ENCODE measurements at regions not wholly inside any gene's neighbourhood (a gene's known extent, or its start where the extent isn't known, plus 50 kb on each side); places are given as distances from the start of the nearest gene placed in this dataset.

DNA sequence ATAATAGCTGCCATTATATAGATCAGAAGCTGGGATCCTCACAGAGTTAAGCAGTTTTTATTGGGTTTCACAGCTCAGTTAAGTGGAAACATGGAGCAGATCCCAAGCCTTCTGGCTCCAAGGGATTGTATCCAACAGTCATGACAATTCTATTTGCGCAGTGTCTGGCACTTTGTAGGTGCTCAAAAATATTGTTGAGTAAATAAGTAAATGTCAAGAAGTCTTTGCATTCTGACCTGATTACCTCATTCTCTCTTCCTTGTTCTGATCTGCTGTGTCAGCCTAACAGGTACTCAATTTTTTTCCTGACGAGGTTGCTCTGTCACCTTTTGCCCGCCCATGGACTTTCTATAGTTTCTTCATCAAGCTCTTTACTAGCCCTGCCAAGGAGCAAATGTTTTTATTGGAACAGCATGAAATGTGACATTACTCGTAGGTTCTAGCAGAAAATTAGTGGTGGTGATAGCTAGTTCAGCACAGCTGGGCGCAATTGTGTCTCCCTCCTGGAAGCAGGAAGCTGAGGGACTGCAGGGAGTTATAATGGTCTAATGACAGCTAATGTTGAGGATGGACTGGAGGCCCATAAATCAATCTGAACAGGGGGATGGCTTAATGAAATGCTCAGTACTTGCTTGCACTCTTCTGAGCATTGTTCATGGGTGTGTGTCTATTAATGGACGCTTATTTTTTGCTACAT, 680.2 kb downstream of the CCSER2 start (continued):
- TF ChIP-seq ZNF532 (CRISPR knock-in tag; IDR thresholded peaks at IDR 0.05; ENCODE audit: borderline replicate concordance) (no peak), CREM (CRISPR knock-in tag; IDR thresholded peaks at IDR 0.05) (no peak), CTCF (IDR thresholded peaks at IDR 0.05) (no peak), ETV6 (CRISPR knock-in tag; IDR thresholded peaks at IDR 0.05) (no peak)
- TF ChIP-seq, protein P1, sequence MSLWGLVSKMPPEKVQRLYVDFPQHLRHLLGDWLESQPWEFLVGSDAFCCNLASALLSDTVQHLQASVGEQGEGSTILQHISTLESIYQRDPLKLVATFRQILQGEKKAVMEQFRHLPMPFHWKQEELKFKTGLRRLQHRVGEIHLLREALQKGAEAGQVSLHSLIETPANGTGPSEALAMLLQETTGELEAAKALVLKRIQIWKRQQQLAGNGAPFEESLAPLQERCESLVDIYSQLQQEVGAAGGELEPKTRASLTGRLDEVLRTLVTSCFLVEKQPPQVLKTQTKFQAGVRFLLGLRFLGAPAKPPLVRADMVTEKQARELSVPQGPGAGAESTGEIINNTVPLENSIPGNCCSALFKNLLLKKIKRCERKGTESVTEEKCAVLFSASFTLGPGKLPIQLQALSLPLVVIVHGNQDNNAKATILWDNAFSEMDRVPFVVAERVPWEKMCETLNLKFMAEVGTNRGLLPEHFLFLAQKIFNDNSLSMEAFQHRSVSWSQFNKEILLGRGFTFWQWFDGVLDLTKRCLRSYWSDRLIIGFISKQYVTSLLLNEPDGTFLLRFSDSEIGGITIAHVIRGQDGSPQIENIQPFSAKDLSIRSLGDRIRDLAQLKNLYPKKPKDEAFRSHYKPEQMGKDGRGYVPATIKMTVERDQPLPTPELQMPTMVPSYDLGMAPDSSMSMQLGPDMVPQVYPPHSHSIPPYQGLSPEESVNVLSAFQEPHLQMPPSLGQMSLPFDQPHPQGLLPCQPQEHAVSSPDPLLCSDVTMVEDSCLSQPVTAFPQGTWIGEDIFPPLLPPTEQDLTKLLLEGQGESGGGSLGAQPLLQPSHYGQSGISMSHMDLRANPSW (CRISPR knock-in tag; conservative IDR thresholded peaks at IDR 0.05; ENCODE audit: low read depth): no peak

- ATAC-seq (no peak), DNase-seq (ENCODE audit: low spot score) (no peak)
- ChIA-PET POLR2A (no interaction called here), CTCF (no interaction called here)
- H3K4me1 Mint-ChIP-seq: no peaks in the 10 kb centered on the region
- no peaks in the 10 kb centered on the region for H3K36me3 Mint-ChIP-seq
- H3K9me3 Mint-ChIP-seq: peaks cover 6% of the 10 kb centered on the region
- no peak overlapping the region for H3K27ac Mint-ChIP-seq
- H3K4me3 Mint-ChIP-seq: no peak overlapping the region
- H3K27me3 Mint-ChIP-seq (ENCODE audit: low read depth): no peaks in the 10 kb centered on the region
- no peak for TF ChIP-seq RORB (CRISPR knock-in tag; IDR thresholded peaks at IDR 0.05)
- no peak for TF ChIP-seq SMAD4 (CRISPR knock-in tag; IDR thresholded peaks at IDR 0.05)
- no peak for TF ChIP-seq FOXK1 (CRISPR knock-in tag; IDR thresholded peaks at IDR 0.05)
- no peak for TF ChIP-seq TEAD1 (CRISPR knock-in tag; IDR thresholded peaks at IDR 0.05)
- TF ChIP-seq, protein P2, sequence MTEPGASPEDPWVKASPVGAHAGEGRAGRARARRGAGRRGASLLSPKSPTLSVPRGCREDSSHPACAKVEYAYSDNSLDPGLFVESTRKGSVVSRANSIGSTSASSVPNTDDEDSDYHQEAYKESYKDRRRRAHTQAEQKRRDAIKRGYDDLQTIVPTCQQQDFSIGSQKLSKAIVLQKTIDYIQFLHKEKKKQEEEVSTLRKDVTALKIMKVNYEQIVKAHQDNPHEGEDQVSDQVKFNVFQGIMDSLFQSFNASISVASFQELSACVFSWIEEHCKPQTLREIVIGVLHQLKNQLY (CRISPR knock-in tag; IDR thresholded peaks at IDR 0.05): no peak
- TF ChIP-seq, protein P3, sequence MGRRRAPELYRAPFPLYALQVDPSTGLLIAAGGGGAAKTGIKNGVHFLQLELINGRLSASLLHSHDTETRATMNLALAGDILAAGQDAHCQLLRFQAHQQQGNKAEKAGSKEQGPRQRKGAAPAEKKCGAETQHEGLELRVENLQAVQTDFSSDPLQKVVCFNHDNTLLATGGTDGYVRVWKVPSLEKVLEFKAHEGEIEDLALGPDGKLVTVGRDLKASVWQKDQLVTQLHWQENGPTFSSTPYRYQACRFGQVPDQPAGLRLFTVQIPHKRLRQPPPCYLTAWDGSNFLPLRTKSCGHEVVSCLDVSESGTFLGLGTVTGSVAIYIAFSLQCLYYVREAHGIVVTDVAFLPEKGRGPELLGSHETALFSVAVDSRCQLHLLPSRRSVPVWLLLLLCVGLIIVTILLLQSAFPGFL (CRISPR knock-in tag; IDR thresholded peaks at IDR 0.05; ENCODE audit: borderline replicate concordance): no peak
- TF ChIP-seq, protein P4, sequence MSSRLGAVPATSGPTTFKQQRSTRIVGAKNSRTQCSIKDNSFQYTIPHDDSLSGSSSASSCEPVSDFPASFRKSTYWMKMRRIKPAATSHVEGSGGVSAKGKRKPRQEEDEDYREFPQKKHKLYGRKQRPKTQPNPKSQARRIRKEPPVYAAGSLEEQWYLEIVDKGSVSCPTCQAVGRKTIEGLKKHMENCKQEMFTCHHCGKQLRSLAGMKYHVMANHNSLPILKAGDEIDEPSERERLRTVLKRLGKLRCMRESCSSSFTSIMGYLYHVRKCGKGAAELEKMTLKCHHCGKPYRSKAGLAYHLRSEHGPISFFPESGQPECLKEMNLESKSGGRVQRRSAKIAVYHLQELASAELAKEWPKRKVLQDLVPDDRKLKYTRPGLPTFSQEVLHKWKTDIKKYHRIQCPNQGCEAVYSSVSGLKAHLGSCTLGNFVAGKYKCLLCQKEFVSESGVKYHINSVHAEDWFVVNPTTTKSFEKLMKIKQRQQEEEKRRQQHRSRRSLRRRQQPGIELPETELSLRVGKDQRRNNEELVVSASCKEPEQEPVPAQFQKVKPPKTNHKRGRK (CRISPR knock-in tag; IDR thresholded peaks at IDR 0.05; ENCODE audit: borderline replicate concordance): no peak
- TF ChIP-seq ARID4B (CRISPR knock-in tag; IDR thresholded peaks at IDR 0.05; ENCODE audit: borderline replicate concordance): no peak
- TF ChIP-seq, protein P5, sequence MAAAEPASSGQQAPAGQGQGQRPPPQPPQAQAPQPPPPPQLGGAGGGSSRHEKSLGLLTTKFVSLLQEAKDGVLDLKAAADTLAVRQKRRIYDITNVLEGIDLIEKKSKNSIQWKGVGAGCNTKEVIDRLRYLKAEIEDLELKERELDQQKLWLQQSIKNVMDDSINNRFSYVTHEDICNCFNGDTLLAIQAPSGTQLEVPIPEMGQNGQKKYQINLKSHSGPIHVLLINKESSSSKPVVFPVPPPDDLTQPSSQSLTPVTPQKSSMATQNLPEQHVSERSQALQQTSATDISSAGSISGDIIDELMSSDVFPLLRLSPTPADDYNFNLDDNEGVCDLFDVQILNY (CRISPR knock-in tag; IDR thresholded peaks at IDR 0.05): no peak
- no peak for TF ChIP-seq ETV6 (CRISPR knock-in tag; IDR thresholded peaks at IDR 0.05)
- no peak for TF ChIP-seq TCF7 (CRISPR knock-in tag; IDR thresholded peaks at IDR 0.05; ENCODE audit: low read depth)
Measured at GRCh38 chr10:85012305-85012704, 683.9 kb downstream of the CCSER2 start.

Data from WTC11 (cell line).